ENCODE measurements at regions not wholly inside any gene's neighbourhood (a gene's known extent, or its start where the extent isn't known, plus 50 kb on each side); places are given as distances from the start of the nearest gene placed in this dataset.

DNA sequence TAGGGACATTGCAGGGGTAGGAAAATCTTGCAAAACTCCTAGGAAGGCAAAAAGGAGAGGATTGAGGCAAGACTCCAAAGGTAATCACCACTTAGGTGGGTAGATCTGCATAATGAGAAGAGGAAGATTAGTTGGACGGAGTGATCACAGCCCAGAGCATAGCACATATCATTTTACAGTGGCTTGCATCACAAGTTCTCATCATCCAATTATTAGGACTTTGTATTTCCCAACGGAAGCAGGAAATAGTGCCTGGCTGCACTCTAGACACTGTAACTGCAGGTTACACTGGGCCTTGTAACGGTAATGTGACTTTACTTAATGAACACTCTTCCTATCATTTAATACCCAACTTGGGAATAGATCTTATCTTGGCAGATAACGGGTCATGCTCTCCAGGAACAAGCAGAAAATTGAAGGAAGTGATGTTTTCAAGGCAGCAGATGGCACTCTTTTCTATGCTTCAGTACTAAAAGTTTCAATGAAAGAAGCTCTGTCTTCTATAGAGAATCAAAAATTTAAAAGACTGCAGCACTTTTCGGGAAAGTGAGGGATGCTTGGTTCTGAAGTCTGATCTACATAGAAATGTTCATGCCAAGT, 101.9 kb upstream of the KCNMB2 start:
- TF ChIP-seq, protein P1, sequence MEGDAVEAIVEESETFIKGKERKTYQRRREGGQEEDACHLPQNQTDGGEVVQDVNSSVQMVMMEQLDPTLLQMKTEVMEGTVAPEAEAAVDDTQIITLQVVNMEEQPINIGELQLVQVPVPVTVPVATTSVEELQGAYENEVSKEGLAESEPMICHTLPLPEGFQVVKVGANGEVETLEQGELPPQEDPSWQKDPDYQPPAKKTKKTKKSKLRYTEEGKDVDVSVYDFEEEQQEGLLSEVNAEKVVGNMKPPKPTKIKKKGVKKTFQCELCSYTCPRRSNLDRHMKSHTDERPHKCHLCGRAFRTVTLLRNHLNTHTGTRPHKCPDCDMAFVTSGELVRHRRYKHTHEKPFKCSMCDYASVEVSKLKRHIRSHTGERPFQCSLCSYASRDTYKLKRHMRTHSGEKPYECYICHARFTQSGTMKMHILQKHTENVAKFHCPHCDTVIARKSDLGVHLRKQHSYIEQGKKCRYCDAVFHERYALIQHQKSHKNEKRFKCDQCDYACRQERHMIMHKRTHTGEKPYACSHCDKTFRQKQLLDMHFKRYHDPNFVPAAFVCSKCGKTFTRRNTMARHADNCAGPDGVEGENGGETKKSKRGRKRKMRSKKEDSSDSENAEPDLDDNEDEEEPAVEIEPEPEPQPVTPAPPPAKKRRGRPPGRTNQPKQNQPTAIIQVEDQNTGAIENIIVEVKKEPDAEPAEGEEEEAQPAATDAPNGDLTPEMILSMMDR (IDR thresholded peaks at IDR 0.05), result peak in 3 of 6 experiments; percentile 13 to 36 (median 19)
- no peak for TF ChIP-seq POLR2A (IDR thresholded peaks at IDR 0.05)

Data from thyroid gland (tissue), 4 donors.